K562 (cell line): ENCODE measurements at regions not wholly inside any gene's neighbourhood (a gene's known extent, or its start where the extent isn't known, plus 50 kb on each side); places are given as distances from the start of the nearest gene placed in this dataset.

Experiments
- CBFB ChIP-seq: sonication (generic); formaldehyde crosslinking; IDR thresholded peaks from 2 replicates; pipeline ENCODE4 v1.4.0; 2020; ENCODE audit warnings: mild to moderate bottlenecking, missing genetic modification reagents
- ERF ChIP-seq: fragments of 450-650 bp; formaldehyde crosslinking; IDR thresholded peaks from 2 replicates; pipeline ENCODE4 v1.4.0; 2020; ENCODE audit warnings: mild to moderate bottlenecking, mixed read lengths
- EZH2 ChIP-seq: IDR thresholded peaks from 2 replicates; pipeline ENCODE4 v1.6.1; 2012; ENCODE audit warnings: low read depth, mild to moderate bottlenecking, inconsistent platforms, low read length, borderline replicate concordance
- FOXP1 ChIP-seq: sonication (generic); formaldehyde crosslinking; IDR thresholded peaks from 2 replicates; pipeline ENCODE4 v1.8.0; 2022; ENCODE audit warnings: mild to moderate bottlenecking, missing genetic modification reagents
- JUND ChIP-seq, 2 experiments: IDR thresholded peaks; 2 replicates in 1 of 2; 3 replicates in 1 of 2; pipeline ENCODE4 v1.6.1; 2011; ENCODE audit warnings: borderline replicate concordance in 2 of 2, low read depth in 2 of 2, low read length in 2 of 2, improper control_type of control experiment in 1 of 2, missing biosample characterization in 1 of 2, missing genetic modification characterization in 1 of 2, missing genetic modification reagents in 1 of 2
- MEIS2 ChIP-seq: fragments of 450-650 bp; IDR thresholded peaks from 2 replicates; pipeline ENCODE4 v1.6.1; 2014; ENCODE audit warnings: mild to moderate bottlenecking; ENCODE audit not compliant: partially characterized antibody
- MYC ChIP-seq, 2 experiments: fragments of 250-450 bp in 1 of 2; sonication (Bioruptor Pico) in 1 of 2; IDR thresholded peaks; 2 replicates each; pipeline versions ENCODE4 v1.5.1 to v1.6.1; 2012 to 2021; ENCODE audit warnings: low read depth in 2 of 2, borderline replicate concordance in 1 of 2, improper control_type of control experiment in 1 of 2, low read length in 1 of 2, mild to moderate bottlenecking in 1 of 2, moderate library complexity in 1 of 2
- NR1H2 ChIP-seq: sonication (generic); formaldehyde crosslinking; IDR thresholded peaks from 2 replicates; pipeline ENCODE4 v1.4.0; 2020; ENCODE audit warnings: mild to moderate bottlenecking, missing genetic modification reagents
- POLR2AphosphoS2 ChIP-seq: IDR thresholded peaks from 2 replicates; pipeline ENCODE4 v1.6.1; 2012; ENCODE audit warnings: low read length, improper control_type of control experiment
- ZKSCAN8 ChIP-seq: fragments of 200-800 bp; sonication (Bioruptor generic); IDR thresholded peaks from 2 replicates; pipeline ENCODE4 v1.6.1; 2016; ENCODE audit warnings: missing genetic modification characterization, missing compliant biosample characterization
- ZNF764 ChIP-seq: fragments of 250-450 bp; sonication (Bioruptor Pico); IDR thresholded peaks from 2 replicates; pipeline ENCODE4 v1.4.0; 2020; ENCODE audit warnings: low read depth, mild to moderate bottlenecking, moderate library complexity

DNA sequence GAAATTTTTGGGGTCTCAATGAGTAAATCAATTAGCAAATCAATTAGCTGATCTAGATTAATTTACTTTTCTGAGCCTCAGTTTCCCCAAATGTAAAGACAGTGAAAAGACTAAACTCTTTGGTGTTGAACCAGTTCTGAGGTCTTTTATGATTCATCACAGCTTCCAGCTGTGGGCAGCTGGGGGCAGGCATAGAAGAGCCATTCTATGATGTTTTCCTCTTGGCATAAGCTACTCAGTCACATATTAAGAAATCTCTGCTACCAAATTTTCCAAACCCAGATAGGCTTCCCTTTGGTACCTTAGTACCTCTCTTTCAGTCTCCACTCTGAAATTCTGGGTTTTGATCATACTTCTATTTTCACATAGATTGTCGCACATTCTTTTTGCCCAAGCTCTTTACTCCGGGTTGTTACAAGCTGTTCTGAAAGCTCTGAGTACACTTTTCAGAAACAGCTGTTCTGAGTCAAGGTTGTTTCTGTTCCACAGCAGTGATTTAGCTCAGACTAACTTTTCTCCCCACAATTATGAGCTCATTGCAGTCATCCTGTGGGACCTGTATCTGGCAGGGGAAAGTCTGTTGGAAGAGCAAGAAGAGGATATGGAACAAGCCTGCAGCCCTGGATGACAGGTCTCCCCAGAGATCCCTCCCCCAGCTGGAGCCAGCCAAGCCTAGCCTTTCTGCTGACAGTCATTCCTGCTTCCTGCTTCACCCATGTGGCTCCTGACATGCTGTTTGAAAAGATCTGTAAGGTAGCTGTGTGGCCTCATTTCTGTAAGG lies 599.6 kb upstream of the GHITM start:
- no peak for TF ChIP-seq MEIS2
- no peak for TF ChIP-seq JUND (IDR thresholded peaks at IDR 0.05; ENCODE audit: borderline replicate concordance, low read depth, low read length)
- no peak for TF ChIP-seq JUND (tag; IDR thresholded peaks at IDR 0.05; ENCODE audit: borderline replicate concordance, low read depth, low read length)
- no peak for TF ChIP-seq FOXP1
- no peak for TF ChIP-seq POLR2AphosphoS2
- TF ChIP-seq MYC (IDR thresholded peaks at IDR 0.05; ENCODE audit: low read depth, low read length) = no peak
- no peak for TF ChIP-seq MYC (CRISPR knock-in tag; IDR thresholded peaks at IDR 0.05; ENCODE audit: borderline replicate concordance, low read depth)
- TF ChIP-seq ERF (CRISPR knock-in tag) = no peak
- TF ChIP-seq ZNF764 (CRISPR knock-in tag) = no peak
- TF ChIP-seq ZKSCAN8 (CRISPR knock-in tag) = no peak
- no peak for TF ChIP-seq CBFB (CRISPR knock-in tag)
- no peak for TF ChIP-seq NR1H2 (CRISPR knock-in tag)
- TF ChIP-seq EZH2 = no peak
